Colonic mucosa (tissue), 4 donors: ENCODE measurements at regions not wholly inside any gene's neighbourhood (a gene's known extent, or its start where the extent isn't known, plus 50 kb on each side); places are given as distances from the start of the nearest gene placed in this dataset.

Experiments
- DNase-seq: peaks from one replicate; pipeline ENCODE4 v3.0.0-alpha.2; 2020
- H3K27ac ChIP-seq: fragments of 200-600 bp; one replicate; pipeline ENCODE4 v1.8.0; 2021
- H3K27me3 ChIP-seq: fragments of 200-600 bp; one replicate; pipeline ENCODE4 v1.8.0; 2021
- H3K36me3 ChIP-seq: fragments of 200-600 bp; one replicate; pipeline ENCODE4 v1.8.0; 2021
- H3K4me1 ChIP-seq: fragments of 200-600 bp; one replicate; pipeline ENCODE4 v1.8.0; 2021; ENCODE audit warnings: mild to moderate bottlenecking
- H3K4me3 ChIP-seq: fragments of 200-600 bp; one replicate; pipeline ENCODE4 v1.8.0; 2021
- H3K9ac ChIP-seq, 2 donors: one replicate each; pipeline ENCODE4 v1.7.0; 2013; ENCODE audit warnings: control low read depth in 2 of 2, low read depth in 2 of 2, low read length in 2 of 2
- H3K9me3 ChIP-seq: fragments of 200-600 bp; one replicate; pipeline ENCODE4 v1.8.0; 2021
- CTCF ChIP-seq: fragments of 200-600 bp; IDR thresholded peaks from one replicate; pipeline ENCODE4 v1.8.0; 2022; ENCODE audit warnings: antibody characterized with exemption, mild to moderate bottlenecking
- intact Hi-C: fragments of 100-400 bp; cut with DNase I; formaldehyde crosslinking; loops from one replicate; pipeline ENCODE4 v1.14.1; 2022
- donor health status: healthy.
- donor health status: DM: no; HTN: no; CAD: no.
- donor health status: DM: no; HTN: no; CAD: no.

- no peak overlapping the region for H3K27ac ChIP-seq
- no peak overlapping the region for H3K4me3 ChIP-seq
- intact Hi-C loops = no loop called here
- DNase-seq = no peak
- H3K36me3 ChIP-seq = no peaks in the 10 kb centered on the region
- H3K9ac ChIP-seq = no peak overlapping the region
- no peaks in the 10 kb centered on the region for H3K27me3 ChIP-seq
- H3K9me3 ChIP-seq = no peaks in the 10 kb centered on the region
- no peak for TF ChIP-seq CTCF
- H3K4me1 ChIP-seq = no peaks in the 10 kb centered on the region
Observed at GRCh38 chr12:127984386-127985055, 282.4 kb upstream of the TMEM132C start.

- TF ChIP-seq CTCF = no peak
- no peaks in the 10 kb centered on the region for H3K9me3 ChIP-seq
- H3K4me1 ChIP-seq = no peaks in the 10 kb centered on the region
- H3K27ac ChIP-seq = no peak overlapping the region
- intact Hi-C loops = no loop called here
- H3K36me3 ChIP-seq = no peaks in the 10 kb centered on the region
- no peak overlapping the region for H3K4me3 ChIP-seq
- H3K9ac ChIP-seq = no peak overlapping the region
- DNase-seq = no peak
- no peaks in the 10 kb centered on the region for H3K27me3 ChIP-seq
Observed at GRCh38 chr12:127987199-127987901, 279.6 kb upstream of the TMEM132C start.

GRCh38 chr12:127991485-127991884 is 275.5 kb upstream of the TMEM132C start:
- Histone ChIP-seq H3K36me3 (no peaks in the 10 kb centered on the region), H3K27me3 (no peaks in the 10 kb centered on the region)

GRCh38 chr12:127998988-127999387 is 268.0 kb upstream of the TMEM132C start:
- intact Hi-C loops = no loop called here
- Histone ChIP-seq H3K27ac (no peak overlapping the region), H3K27me3 (no peaks in the 10 kb centered on the region), H3K4me3 (no peak overlapping the region), H3K9me3 (no peaks in the 10 kb centered on the region), H3K9ac (no peak overlapping the region), H3K36me3 (no peaks in the 10 kb centered on the region), H3K4me1 (no peaks in the 10 kb centered on the region)
- DNase-seq = no peak
- no peak for TF ChIP-seq CTCF

More at GRCh38 chr12:127991485-127991884, 275.5 kb upstream of the TMEM132C start:
- intact Hi-C loops = no loop called here
- no peak for DNase-seq
- Histone ChIP-seq H3K4me3 (no peak overlapping the region), H3K27ac (no peak overlapping the region), H3K9me3 (no peaks in the 10 kb centered on the region), H3K9ac (no peak overlapping the region), H3K4me1 (no peaks in the 10 kb centered on the region)
- TF ChIP-seq CTCF = no peak

- intact Hi-C loops = no loop called here
Observed at GRCh38 chr12:128004383-128004938, 262.5 kb upstream of the TMEM132C start.

More at GRCh38 chr12:128004383-128004938, 262.5 kb upstream of the TMEM132C start:
- H3K9ac ChIP-seq = no peak overlapping the region
- H3K36me3 ChIP-seq = no peaks in the 10 kb centered on the region
- no peaks in the 10 kb centered on the region for H3K27me3 ChIP-seq
- no peaks in the 10 kb centered on the region for H3K9me3 ChIP-seq
- no peak for DNase-seq
- TF ChIP-seq CTCF = no peak
- H3K27ac ChIP-seq = no peak overlapping the region
- no peaks in the 10 kb centered on the region for H3K4me1 ChIP-seq
- no peak overlapping the region for H3K4me3 ChIP-seq
